MG63 (cell line): ENCODE measurements at regions not wholly inside any gene's neighbourhood (a gene's known extent, or its start where the extent isn't known, plus 50 kb on each side); places are given as distances from the start of the nearest gene placed in this dataset.
"Not testable (repeated sequence)": the region's sequence is repeated elsewhere in the genome, so short reads cannot be mapped to it uniquely, and the experiment has no call there.

ENCODE experiments used
- DNase-seq: peaks from one replicate; pipeline ENCODE4 v3.0.0-alpha.2; 2020
- H3K27me3 ChIP-seq: fragments of 250-450 bp; sonication (Bioruptor Pico); 2 replicates; pipeline ENCODE4 v1.5.1; 2020; ENCODE audit warnings: mild to moderate bottlenecking, moderate library complexity
- H3K36me3 ChIP-seq: fragments of 250-450 bp; sonication (Bioruptor Pico); 2 replicates; pipeline ENCODE4 v1.5.1; 2020; ENCODE audit warnings: mild to moderate bottlenecking, moderate library complexity
- H3K4me3 ChIP-seq: fragments of 250-450 bp; sonication (Bioruptor Pico); 2 replicates; pipeline ENCODE4 v1.5.1; 2020; ENCODE audit warnings: mild to moderate bottlenecking, moderate library complexity
- H3K9me3 ChIP-seq: fragments of 250-450 bp; sonication (Bioruptor Pico); 2 replicates; pipeline ENCODE4 v1.5.1; 2020; ENCODE audit warnings: mild to moderate bottlenecking, moderate library complexity

DNA sequence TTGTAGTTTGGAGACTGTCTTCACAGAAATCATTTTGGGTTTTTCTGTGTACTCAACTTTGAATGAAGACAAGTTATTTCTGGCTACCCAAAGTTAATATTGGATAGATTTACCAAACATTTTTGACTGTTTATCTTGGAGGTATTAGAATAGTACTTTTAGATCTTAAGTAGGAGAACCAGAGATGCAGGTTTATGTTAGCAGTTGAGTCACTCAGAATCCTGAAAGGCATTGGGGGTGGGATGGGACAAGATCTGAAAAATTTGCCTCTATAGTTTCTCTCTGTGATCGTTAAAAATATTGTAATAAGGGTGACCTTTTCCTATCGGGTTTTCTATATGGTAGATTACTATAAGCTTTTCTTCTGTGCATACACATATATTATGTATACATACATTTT, 112.3 kb downstream of the TTC6 start:
- no peak overlapping the region for H3K4me3 ChIP-seq
- no peaks in the 10 kb centered on the region for H3K36me3 ChIP-seq
- H3K27me3 ChIP-seq: no peaks in the 10 kb centered on the region
- DNase-seq: no peak
- H3K9me3 ChIP-seq: no peaks in the 10 kb centered on the region

DNA sequence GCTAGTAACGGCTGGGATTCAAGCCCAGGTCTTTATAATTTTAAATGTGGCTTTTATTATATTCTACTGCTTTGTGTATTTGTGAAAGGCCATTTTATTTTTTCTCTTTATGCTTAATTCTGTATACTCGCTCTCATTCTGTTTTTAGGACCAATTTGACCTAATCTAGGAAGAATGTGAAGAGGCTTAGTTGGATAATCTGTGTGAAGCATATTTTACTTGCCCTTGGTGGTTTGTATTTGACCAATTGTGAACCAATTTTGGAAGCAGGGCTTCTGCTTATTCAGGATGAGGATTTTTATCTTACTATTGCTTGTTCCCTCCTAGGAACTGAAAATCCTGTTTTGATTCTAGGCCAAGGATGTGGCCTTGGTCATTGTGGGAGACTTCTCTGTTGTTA, 113.1 kb downstream of the TTC6 start:
- no peak for DNase-seq
- Histone ChIP-seq H3K27me3 (no peaks in the 10 kb centered on the region), H3K9me3 (no peaks in the 10 kb centered on the region), H3K4me3 (no peak overlapping the region), H3K36me3 (no peaks in the 10 kb centered on the region)

DNA sequence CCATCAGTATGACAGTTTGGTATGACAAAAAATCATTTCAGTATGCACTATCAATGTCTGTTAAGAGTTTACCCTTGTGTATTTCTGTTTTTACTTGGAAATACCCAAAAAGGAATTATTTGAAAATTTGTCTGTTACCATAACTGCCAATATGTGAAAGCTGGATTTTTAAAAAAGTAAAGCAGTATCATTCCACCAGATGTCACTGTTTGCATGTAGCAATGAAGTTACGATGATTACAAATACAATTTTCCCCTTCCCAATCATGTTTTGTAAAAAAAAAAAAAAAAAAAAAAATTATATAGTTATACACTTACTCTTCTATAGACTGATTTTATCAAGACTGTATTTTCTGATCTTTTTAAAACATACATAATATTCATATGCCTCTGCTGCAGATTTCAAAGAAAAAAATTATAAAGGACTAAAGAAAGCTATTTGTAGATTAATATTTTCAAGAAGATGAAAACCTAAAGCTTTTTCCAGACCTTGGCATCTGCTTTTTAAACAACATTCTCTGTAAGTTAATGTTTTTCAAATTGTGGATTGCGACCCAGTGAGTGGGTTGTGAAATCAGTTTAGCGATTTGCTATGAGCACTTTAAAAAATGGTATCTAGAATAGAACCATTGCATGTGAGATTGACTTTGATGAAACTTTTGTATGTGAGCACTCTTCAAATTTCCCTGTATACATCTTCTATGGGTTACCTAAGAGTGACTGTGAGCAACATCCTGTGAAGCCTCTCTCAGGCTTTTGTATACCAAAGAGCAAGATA, 114.2 kb downstream of the TTC6 start:
- Histone ChIP-seq H3K9me3 (no peaks in the 10 kb centered on the region), H3K27me3 (no peaks in the 10 kb centered on the region)
- DNase-seq: no peak

GRCh38 chr14:37711356-37711830, 116.0 kb downstream of the TTC6 start:
- Histone ChIP-seq H3K9me3 (no peaks in the 10 kb centered on the region), H3K36me3 (no peaks in the 10 kb centered on the region), H3K27me3 (no peaks in the 10 kb centered on the region), H3K4me3 (no peak overlapping the region)
- no peak for DNase-seq

More for the DNA sequence above, 114.2 kb downstream of the TTC6 start:
- no peaks in the 10 kb centered on the region for H3K36me3 ChIP-seq
- H3K4me3 ChIP-seq: no peak overlapping the region

DNA sequence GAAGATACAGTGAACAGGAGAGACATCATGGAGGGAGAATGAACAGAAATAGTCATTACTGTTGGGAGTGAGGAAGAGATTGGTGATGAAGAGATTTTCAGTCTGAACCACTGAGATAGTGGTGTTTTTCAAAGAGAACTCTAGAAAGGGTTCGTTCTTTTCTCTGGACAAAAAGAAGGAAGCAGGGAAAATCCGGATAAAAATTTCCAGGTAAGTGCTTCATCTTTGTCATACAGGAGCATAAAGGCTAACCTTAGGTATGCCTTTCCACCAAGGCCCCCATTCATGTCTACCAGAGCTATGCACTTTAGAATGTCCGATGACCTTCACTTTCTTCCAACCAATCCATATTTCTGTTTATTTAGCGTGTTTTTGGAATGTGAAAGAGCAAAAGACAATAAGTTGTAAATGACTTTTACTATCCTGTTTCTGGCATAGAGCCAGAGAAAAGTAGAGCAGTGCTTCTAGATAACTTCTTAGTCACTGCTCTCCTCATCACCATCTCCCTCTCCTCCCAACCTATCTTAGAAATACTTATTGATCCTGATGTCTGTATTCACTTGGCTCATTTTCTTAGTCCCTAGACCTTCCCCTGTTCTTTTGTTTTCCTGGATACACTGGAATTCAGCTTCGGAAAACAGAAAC, 116.5 kb downstream of the TTC6 start:
- no peaks in the 10 kb centered on the region for H3K36me3 ChIP-seq
- DNase-seq: no peak
- H3K9me3 ChIP-seq: no peaks in the 10 kb centered on the region
- no peaks in the 10 kb centered on the region for H3K27me3 ChIP-seq
- H3K4me3 ChIP-seq: no peak overlapping the region

GRCh38 chr14:37712476-37712860, 117.0 kb downstream of the TTC6 start:
- DNase-seq, H3K27me3 ChIP-seq, H3K4me3 ChIP-seq, H3K36me3 ChIP-seq, H3K9me3 ChIP-seq: not testable (repeated sequence)

DNA sequence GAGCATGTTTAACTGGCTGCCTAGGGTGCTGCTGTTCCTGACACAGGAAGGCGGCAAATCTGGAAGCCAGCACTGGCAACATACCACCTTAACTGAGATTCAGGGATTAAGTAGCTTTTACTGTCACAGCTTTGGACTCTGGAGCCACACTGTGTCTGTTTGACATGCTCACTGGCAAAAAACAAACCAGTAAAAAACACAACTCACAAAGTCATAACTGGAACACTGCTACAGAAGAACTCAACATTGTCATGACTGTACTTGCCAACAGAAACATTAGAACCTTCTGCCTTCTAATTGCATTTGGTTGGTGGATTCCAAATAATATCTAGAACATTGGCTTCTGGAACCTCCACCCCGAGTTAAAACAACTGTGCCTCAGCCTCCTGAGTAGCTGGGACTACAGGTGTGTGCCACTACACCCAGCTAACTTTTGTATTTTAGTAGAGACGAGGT, 117.6 kb downstream of the TTC6 start:
- Histone ChIP-seq H3K9me3 (no peaks in the 10 kb centered on the region), H3K36me3 (no peaks in the 10 kb centered on the region), H3K4me3 (no peak overlapping the region), H3K27me3 (no peaks in the 10 kb centered on the region)
- no peak for DNase-seq

- Histone ChIP-seq H3K4me3 (no peak overlapping the region), H3K27me3 (no peaks in the 10 kb centered on the region), H3K36me3 (no peaks in the 10 kb centered on the region), H3K9me3 (no peaks in the 10 kb centered on the region)
- no peak for DNase-seq
These were observed 124.7 kb downstream of the TTC6 start for GRCh38 chr14:37720131-37720530.

DNA sequence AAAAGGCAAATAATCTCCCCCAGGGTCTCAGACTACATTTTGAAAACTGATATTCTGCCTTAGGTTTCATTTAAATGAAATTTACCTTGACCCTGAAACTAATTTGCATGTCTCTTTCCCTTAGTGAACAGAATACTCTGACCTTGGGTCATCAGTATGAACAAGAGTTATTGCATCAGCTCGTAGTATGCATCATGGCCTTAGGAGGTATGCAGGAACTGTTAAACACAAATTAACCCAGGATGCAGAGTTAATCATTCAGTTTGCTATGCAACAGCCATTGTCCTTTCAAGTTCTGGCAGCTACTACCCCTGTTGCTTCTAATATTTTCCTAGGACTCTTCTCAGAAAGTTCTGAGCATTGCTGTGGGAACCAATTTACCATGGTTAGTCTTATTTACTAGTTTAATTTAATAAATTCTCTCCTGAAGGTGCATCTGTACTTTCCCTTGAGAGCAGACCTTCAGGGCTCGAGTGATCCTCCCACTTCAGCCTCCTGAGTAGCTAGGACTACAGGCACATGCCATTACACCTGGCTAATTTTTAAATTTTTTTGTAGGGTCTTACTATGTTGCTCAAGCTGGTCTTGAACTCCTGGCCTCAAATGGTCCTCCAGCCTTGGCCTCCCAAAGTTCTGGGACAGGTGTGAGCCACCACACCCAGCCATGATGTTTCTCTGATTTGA, 126.7 kb downstream of the TTC6 start:
- no peak for DNase-seq
- no peak overlapping the region for H3K4me3 ChIP-seq
- H3K9me3 ChIP-seq: no peaks in the 10 kb centered on the region
- no peaks in the 10 kb centered on the region for H3K36me3 ChIP-seq
- H3K27me3 ChIP-seq: no peaks in the 10 kb centered on the region

DNA sequence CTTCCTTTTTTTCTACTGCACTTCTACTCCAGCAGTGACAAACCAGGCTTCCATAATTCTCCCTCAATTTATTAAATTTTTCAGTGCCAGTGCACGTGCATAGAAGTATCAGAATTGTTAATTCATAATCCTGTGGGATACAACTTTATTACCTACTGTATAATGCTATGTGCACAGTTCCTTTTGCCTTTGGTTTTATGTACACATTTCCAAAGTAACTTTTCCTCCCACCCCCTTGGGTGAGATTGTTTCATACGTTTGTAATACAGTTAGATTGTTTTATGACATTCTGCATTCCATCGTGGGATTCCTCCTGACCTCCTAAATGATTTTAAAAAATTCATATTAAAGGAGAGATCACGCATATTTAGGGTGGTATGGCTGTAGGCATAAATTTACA, 128.1 kb downstream of the TTC6 start:
- H3K36me3 ChIP-seq: no peaks in the 10 kb centered on the region
- no peaks in the 10 kb centered on the region for H3K9me3 ChIP-seq
- no peak overlapping the region for H3K4me3 ChIP-seq
- H3K27me3 ChIP-seq: no peaks in the 10 kb centered on the region
- no peak for DNase-seq

DNA sequence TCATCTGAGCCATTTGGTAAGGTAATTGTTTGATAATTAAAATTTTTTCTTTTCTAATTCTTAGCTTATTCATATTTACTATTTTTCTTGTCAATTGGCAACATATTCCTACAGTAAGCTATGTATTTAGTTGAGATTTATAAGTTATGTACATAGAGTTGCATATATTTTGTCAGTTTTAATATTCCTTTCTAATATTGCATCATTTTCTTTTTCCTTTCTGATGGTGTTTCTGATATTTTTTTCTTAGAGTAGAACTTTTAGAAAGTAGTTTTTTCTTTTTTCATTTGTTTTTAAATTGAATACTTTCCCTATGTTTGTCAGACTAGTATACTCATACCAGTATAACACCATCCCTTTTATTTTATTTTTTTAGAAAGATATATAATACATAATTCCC, 131.3 kb downstream of the TTC6 start:
- Histone ChIP-seq H3K36me3 (no peaks in the 10 kb centered on the region), H3K27me3 (no peaks in the 10 kb centered on the region), H3K9me3 (no peaks in the 10 kb centered on the region), H3K4me3 (no peak overlapping the region)
- DNase-seq: no peak

GRCh38 chr14:37729218-37729617, 133.8 kb downstream of the TTC6 start:
- Histone ChIP-seq H3K9me3 (no peaks in the 10 kb centered on the region), H3K27me3 (no peaks in the 10 kb centered on the region), H3K36me3 (no peaks in the 10 kb centered on the region), H3K4me3 (no peak overlapping the region)
- no peak for DNase-seq

DNA sequence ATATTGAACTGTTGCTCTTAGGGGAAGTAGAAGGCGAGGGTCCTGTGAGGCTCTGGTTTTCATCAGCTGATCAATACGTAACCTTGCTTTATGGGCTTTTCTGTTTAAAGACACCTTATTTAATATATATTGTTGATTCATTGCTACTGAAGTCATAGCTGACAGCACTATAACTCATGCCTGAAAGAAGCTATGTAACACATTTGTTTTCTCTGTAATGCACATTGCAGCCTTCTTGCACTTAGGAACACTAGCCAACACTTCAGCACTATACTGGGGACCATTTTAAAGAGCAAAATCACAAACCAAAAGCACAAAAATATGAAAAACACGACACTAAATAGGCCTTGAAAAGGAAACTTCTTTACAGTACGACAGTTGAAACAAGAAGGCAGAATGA, 135.7 kb downstream of the TTC6 start:
- H3K27me3 ChIP-seq: no peaks in the 10 kb centered on the region
- no peaks in the 10 kb centered on the region for H3K36me3 ChIP-seq
- H3K9me3 ChIP-seq: no peaks in the 10 kb centered on the region
- H3K4me3 ChIP-seq: no peak overlapping the region
- no peak for DNase-seq

GRCh38 chr14:37745657-37746056, 150.2 kb downstream of the TTC6 start:
- H3K36me3 ChIP-seq: no peaks in the 10 kb centered on the region
- no peaks in the 10 kb centered on the region for H3K9me3 ChIP-seq
- DNase-seq: no peak
- no peak overlapping the region for H3K4me3 ChIP-seq
- H3K27me3 ChIP-seq: no peaks in the 10 kb centered on the region

DNA sequence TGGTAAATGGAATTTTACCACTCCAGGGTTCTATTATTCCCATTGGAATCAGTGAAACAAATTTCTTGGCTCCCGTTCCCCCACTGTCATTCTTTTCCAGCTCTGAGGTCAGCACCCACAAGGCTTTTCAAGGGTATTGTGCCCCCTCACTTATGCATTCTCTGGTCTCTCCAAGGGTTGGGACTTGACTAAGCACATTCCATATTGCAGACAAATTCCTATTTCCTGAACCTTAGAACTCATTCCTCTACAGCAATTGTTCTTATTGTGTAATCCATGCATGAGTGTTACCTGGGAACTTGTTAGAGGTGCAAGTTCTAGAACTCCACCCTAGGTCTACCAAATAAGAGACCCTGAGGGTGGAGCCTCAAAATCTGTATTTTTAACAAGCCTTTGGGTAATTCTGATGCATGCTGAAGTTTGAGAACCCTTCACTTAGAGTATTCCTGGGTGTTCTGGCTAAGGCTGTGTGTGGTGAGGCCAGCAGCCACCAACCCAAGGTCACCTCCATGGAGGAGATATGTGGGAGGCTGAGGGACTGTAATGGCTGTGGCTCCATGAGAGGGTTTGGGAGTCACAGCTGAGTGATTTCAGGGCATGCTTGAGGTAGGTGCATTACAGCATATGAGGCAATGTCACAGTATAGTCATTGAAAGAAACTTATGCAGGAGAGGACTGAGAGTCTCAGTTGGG, 150.9 kb downstream of the TTC6 start:
- no peaks in the 10 kb centered on the region for H3K36me3 ChIP-seq
- no peaks in the 10 kb centered on the region for H3K9me3 ChIP-seq
- H3K27me3 ChIP-seq: no peaks in the 10 kb centered on the region
- DNase-seq: no peak
- no peak overlapping the region for H3K4me3 ChIP-seq

DNA sequence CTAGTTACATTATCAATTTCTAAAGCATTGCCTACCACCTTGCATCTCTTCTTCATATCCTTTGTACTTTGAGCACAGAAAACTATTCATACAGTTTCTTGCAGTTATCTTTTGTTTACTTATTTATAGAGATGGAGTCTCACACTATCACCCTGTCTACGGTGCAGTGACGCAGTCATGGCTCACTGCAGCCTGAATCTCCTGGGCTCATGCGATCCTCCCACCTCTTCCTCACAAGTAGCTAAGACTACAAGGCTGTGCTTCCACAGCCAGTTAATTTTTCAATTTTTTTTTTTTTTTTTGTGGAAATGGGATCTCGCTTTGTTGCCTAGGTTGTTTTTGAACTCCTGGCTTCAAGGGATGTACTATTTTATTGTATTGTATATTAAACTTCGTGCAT, 158.0 kb downstream of the TTC6 start:
- Histone ChIP-seq H3K36me3 (no peaks in the 10 kb centered on the region), H3K27me3 (no peaks in the 10 kb centered on the region), H3K4me3 (no peak overlapping the region), H3K9me3 (no peaks in the 10 kb centered on the region)
- no peak for DNase-seq

DNA sequence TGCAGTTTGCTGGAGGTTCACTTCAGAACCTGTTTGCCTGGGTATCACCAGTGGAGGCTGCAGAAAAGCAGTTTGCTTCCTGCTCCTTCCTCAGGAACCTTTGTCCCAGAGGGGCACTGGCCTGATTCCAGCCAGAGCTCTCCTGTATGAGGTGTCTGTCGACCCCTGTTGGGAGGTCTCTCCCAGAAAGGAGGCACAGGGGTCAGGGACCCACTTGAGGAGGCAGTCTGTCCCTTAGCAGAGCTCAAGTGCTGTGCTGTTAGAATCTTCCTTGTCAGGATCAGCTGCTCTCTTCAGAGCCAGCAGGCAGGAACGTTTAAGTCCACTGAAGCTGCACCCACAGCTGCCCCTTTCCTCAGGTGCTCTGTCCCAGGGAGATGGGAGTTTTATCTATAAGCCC, 164.8 kb downstream of the TTC6 start:
- not testable (repeated sequence) for H3K4me3 ChIP-seq, DNase-seq, H3K27me3 ChIP-seq, H3K9me3 ChIP-seq, H3K36me3 ChIP-seq
